ENCODE measurements at regions not wholly inside any gene's neighbourhood (a gene's known extent, or its start where the extent isn't known, plus 50 kb on each side); places are given as distances from the start of the nearest gene placed in this dataset.

DNA sequence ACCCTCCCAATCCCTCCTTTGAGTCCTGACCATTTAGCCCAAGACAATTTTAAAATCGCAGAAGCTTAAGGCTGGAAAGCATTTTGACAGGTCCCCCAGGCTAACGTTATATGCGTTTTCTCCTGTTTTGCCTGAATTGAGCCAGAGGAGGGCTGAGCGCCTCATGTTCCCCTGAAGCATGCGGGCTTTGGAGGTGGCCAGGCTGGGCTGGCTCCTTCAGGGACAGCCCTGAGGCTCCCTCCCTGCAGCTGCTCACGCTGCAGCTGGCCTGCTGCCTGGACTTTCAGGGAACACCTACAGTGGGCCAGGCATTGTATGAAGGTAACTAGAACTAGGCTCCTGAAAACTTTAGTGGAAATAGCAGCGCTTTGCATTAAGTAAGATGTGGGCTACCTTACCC is 179.2 kb downstream of the ACKR3 start:
- DNase-seq = no peak

DNA sequence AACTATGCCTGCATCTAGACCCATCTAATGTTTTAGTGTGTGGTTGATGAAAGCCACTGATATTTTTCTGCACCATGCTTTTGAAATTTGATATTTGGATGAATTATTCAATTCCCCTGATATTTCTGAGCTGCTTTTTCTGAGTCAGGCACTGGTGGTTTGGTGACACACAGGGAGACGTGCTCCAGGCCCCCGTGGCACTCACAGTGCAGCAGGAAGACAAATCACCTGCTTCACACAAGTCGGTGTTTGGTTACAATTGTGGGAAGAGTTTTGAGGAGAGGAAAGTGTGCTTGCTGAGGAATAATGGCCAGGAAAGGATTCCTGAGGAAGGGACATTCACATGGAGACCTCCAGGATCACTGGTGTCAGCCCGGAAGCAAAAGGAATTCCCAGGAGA is 179.7 kb downstream of the ACKR3 start:
- no peak for DNase-seq

DNA sequence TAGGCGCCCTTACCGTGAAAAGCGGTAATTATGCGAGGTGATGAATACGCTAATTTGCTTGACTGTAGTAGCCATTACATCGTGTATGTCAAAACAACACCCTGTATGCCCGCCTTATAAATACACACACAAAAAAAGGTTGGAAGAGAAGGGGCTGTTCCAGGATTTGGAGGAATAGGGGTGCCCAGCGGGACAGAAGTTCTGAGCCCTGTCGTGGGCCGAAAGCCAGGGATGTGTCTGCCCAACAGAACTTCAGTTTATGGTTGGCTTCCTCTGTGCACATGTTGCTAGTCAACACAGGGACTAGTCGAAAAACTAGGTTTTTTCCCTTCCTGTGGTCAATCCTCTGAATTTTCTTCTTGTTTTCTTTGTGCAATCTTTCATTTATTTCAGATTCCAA is 182.5 kb downstream of the ACKR3 start:
- DNase-seq = no peak

DNA sequence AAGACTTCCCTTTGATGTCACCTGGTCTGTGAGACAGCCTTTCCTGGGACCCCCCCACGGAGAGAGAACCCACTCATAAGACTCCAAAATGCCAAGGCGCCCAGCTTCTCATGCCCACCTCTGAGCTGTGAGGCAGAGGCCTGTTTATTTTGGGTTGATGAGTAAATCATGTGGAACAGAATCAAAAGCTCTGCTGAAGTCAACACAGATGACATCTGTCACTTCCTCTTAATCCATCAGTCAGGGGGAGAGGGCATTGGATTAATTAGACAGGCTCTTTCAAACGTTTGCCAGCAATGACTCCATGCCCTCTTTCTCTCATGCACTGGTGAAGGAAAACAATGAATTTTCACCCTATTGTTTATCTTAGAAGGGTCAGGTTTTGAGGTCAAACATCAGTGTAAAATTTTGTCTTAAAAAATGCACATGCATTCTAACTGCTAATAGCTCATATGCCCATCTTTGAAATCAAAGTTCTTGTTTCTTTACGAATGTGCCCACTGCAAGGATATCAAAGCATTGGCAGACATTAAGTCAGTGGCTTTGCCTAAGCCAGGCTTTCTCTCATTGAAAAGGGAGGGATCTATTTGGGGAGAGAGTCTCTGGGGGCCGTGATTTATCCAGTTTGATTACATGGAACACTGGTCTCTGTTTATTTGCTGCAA is 184.1 kb downstream of the ACKR3 start:
- DNase-seq = no peak

- no peak for DNase-seq
Observed at GRCh38 chr2:236754271-236754944, 184.8 kb downstream of the ACKR3 start.

GRCh38 chr2:236755278-236755840 is 185.7 kb downstream of the ACKR3 start:
- no peak for DNase-seq

- DNase-seq = no peak
Observed at GRCh38 chr2:236758406-236758805, 188.8 kb downstream of the ACKR3 start.

GRCh38 chr2:236760246-236760645 is 190.6 kb downstream of the ACKR3 start:
- DNase-seq = no peak

DNA sequence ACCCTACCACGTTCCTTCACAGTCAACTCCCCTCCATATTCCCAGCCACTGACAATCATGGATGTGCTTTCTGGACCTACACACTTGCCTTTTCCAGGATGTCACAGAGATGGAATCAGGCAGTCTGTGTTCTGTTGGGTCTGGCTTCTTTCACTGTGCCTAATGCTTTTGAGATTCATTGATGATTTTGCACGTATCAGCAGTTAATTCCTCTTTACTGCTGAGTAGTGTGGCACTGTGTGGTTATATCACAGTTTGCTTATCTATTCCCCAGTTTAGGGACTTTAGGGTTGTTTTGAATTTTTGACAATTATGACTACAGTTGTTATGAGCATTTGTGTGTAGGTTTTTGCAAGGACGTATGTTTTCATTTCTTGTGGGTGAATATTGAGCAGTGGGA is 191.7 kb downstream of the ACKR3 start:
- no peak for DNase-seq

- DNase-seq = no peak
Observed at GRCh38 chr2:236762628-236763027, 193.0 kb downstream of the ACKR3 start.

DNA sequence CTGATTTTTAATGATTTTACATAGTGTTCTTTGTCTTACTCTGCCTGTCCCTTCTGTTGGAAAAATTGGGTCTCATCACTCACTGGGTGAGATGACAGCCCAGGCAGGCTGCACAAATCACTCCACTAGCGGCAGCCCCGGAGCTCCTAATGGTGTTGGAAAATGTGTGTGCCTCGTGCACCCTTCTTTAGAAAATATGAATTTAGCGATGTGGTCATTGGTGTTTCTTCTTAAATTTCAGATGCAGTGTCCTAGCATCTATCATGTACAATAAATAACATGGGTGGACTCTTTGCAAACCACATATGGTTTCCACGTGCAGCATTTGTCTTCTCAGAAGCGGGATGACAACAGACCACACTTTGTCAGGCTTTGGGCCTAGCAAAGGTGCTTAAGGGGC is 194.2 kb downstream of the ACKR3 start:
- DNase-seq = no peak

DNA sequence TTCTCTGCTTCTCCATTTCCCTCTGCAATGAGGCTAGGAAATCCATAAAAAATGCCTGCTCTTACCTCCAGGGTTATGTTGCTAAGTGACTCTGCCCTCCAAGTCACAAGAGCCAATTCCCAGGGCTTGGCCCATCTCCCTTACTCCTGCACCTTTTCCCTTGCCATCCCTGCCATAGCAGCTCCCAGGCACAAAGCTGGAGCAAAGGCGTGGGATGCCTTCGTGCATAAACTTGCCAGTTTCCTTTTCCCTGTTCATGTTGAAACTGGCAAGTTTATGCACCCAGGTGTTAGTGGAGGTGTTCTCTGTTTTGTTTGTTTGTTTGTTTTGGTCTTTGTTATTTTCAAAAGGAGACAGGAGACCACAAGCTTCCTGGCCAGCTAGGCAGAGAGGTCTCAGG is 195.1 kb downstream of the ACKR3 start:
- DNase-seq = no peak

- DNase-seq = no peak
Observed at GRCh38 chr2:236765478-236765877, 195.9 kb downstream of the ACKR3 start.

GRCh38 chr2:236766850-236767249 is 197.2 kb downstream of the ACKR3 start:
- DNase-seq = no peak

- DNase-seq = no peak
Observed at GRCh38 chr2:236767941-236768340, 198.3 kb downstream of the ACKR3 start.

DNA sequence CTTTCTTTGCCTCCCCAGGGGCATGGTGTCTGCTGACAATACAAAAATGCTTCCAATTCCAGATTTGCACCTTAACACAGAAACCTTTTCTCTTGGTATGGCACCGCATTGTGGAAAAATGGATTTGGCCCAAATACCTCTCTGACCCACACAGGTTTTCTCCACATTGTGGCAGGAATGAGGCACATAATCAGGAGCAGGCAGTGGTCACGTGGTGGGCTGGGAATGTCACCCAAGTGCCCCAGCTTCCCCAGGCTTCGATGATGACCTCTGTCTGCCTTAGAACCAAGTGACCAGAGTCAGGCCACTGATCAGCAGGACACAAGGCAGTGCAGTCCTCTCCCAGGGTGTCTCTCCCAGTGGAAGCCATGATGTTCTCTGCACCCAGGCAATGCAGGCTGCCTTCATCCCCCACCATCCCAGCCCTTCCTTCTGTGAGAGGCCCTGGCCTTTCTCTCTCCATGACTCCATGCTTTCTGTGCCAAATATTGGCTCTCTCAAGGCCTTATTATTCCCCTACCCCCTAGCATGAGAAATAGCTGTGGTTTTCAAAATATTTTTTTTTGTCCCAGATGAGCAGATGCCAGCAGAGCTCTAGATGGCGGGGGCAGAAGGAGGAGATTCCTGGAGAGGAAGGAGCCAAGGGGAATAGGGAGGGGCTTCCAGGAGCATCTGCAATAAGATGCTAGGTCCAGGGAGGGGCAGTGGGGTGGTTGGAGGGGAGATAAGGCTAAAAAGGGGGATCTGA is 198.9 kb downstream of the ACKR3 start:
- no peak for DNase-seq

DNA sequence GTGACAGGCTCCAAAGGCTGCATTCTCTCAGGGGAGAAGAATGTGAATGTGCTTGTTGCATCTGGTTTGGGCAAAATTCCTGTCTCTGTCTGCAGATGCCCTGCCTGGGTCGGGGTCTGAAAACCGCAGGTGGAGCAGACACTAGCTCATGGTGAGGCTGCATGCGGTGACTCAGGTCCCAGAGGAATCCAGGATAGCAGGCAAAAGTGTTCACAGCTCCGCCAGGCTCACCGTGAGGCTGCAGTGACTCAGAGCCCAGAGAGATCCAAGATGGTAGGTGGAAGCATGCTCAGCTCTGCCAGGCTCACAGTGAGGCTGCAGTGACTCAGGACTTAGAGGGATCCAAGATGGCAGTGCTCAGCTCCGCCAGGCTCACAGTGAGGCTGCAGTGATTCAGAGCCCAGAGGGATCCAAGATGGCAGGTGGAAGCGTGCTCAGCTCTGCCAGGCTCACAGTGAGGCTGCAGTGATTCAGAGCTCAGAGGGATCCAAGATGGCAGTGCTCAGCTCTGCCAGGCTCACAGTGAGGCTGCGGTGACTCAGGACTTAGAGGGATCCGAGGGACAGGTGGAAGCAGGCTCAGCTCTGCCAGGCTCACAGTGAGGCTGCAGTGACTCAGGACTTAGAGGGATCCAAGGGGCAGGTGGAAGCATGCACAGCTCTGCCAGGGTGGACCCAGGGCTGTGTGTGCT is 200.5 kb downstream of the ACKR3 start:
- DNase-seq = no peak

GRCh38 chr2:236772220-236772837 is 202.7 kb downstream of the ACKR3 start:
- no peak for DNase-seq

DNA sequence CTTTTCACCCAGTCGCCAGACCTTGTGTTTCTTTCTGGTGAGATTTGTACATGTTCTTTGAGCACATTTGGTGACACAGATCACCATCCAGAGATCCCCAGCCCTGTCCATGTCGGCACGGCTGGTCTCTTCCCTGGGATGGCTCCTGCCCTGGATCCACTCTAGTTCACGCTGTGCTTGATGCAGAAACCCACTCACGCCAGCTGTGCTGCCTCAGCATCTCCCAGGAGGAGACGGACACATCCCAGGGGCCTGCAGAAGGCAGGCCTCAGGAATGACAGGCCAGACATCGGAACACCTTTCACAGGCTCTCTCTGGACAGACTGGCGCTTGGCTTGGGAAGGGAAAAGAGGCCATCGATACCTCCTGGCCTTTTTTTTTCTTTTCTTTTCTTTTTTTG is 203.6 kb downstream of the ACKR3 start:
- DNase-seq = no peak

GRCh38 chr2:236774171-236774570 is 204.5 kb downstream of the ACKR3 start:
- DNase-seq = no peak

GRCh38 chr2:236775511-236775910 is 205.9 kb downstream of the ACKR3 start:
- DNase-seq = no peak

GRCh38 chr2:236776206-236776605 is 206.6 kb downstream of the ACKR3 start:
- no peak for DNase-seq

Measured in activated gamma-delta T cell treated with Interleukin-2 at 50 U/mL for 16 hours (primary cell).